DMS 273 treated with DMSO at 0.1 percent for 48 hours (cell line): ENCODE measurements at regions not wholly inside any gene's neighbourhood (a gene's known extent, or its start where the extent isn't known, plus 50 kb on each side); places are given as distances from the start of the nearest gene placed in this dataset.
"Not testable (repeated sequence)": the region's sequence is repeated elsewhere in the genome, so short reads cannot be mapped to it uniquely, and the experiment has no call there.

Experiments
- DNase-seq: peaks from one replicate; lab custom pipeline; 2025; lab: John Stamatoyannopoulos, UW

DNA sequence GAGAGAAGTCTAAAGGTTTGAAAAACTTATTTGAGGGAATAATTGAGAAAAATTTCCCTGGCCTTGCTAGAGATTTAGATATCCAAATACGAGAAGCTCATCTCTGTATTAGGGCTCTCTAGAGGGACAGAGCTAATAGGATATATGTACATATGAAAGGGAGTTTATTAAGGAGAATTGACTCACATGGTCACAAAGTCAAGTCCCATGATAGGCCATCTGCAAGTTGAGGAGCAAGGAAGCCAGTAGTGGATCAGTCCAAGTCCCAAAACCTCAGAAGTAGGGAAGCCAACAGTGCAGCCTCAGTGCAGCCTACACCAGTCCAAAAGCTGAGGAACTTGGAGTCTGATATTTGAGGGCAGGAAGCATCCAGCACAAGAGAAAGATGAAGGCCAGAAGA lies 126.7 kb downstream of the PJA2 start:
- DNase-seq = not testable (repeated sequence)

DNA sequence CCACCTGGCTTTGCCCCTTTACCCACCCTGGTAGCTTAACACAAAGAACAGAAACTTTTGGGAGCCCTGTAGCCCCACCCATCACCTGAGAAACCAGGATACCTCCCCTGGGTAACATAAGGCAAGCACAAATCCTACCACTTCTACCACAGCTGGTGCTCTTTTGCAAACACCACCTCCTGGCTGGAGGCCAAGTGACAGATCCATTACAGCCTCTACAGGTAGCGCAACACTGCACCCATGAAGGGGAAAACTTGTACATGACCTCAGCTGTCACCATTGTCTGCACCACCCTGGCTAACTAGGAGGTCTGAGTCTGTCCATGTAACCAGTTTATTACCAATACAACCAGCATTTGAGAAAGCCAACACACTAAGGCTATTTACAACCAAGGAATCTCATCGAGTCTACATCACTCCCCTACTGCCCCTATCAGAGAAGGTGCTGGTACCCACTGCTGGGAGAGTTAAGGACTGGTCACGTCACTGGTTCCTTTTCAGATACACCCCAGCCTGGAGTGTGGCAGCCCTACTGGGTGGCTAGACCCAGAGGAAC lies 128.6 kb downstream of the PJA2 start:
- DNase-seq = peak; percentile 20

DNA sequence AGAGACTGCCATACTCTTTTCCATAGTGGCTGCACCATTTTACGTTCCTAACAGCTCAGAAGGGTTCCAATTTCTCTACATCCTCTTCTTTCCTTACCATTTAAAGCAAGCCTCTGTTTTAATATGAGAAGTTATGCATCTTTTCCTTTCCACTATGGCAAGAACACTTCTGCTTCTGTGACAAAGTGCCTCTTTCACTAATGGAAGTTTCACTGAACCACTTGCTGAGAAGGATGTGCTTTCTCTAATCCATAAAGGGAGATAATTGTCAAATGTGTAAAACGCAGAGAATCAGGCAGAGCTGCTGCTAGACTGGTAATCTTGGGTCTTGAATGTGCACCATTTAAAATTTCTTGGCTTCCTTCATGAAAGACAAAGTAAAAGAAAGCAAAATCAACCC lies 131.6 kb downstream of the PJA2 start:
- no peak for DNase-seq

DNA sequence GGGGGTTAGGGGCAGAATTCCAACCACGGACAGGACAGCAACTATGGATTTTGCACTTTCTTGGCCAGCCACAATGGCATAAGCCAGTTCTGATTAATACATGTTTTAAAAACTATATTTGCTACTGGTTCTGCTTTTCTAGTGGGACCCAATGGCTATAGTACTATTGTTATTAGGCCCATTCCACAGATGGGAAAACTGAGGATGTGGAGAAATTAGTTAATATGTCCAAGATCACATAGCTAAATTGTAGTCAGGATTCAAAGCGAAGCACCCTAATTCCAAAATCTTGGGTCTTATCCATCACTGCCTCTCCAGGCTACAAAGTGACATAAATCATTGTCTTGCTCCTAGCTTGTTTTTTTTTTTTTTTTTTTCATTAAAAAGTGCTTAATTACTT lies 133.9 kb downstream of the PJA2 start:
- no peak for DNase-seq

DNA sequence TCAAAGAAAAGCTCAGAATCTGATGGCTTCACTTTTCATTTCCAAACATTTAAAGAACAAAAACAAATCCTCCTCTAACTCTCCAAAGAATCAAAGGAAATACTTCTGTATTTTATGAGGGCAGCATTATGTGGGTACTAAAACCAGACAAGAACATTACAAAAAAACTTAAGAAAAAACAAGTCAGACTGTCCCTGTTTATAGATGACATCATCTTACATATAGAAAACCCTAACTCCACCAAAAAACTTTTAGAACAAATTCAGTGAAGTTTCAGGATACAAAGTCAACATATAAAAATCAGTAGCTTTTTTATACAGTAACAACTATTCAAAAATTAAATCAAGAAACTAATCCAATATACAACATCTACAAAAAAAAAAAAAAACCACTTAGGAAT lies 136.2 kb downstream of the PJA2 start:
- DNase-seq = no peak

DNA sequence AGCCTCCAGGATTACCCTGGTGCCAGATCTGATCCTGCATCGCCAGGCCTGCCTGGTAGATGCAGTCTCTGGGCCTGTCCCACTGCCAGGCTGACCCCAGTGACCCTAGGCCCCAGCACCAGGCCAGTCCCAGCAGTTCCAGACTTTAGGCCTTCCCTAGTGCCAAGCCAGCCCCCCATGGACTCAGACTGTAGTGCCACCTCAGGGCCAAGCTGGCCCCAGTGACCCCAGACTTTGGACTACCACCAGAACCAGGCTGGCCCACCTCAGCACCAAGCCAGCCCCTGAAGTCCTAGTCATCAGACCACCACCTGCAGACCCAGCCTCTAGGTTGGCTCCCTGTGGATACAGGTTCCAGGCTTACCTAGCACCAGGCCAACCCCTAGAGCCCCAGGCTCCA lies 142.5 kb downstream of the PJA2 start:
- no peak for DNase-seq

DNA sequence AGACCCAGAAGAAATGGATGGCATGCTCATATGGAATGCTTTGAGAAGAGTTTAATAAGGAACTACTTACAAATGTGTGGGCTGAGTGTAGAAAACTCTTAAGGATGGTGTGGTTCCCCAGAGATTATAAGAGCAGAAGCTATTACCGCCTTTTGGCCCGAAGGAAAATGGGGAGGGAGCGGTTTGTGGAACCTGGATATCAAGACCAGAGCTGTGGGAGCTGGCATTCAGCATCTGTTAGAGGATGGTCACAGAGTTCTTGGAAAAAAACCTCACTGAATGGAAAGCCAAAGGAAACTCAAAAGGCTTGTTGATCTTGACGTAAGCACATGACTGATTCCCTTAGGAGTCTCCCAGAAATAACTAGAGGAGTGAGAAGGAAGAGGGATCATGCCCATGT lies 151.0 kb downstream of the PJA2 start:
- no peak for DNase-seq

DNA sequence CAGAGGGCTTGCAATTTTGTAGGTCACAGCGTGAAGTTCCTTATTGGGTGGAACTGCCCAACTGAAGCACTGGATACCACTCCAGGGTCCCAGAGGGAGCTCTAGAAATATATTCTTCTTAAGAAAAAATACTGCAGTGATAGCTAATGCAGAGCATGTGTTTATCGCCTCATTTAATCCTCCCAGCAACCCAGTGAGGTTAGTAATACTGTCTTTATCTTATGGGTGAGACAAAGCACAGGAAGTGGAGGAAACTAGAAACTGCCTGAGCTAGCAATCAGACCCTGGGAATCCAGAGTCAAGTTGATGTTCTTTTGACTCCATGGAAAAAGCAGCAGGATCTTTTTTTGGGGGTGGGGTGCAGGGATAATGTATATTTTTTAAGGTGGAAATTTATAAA lies 153.3 kb downstream of the PJA2 start:
- no peak for DNase-seq

DNA sequence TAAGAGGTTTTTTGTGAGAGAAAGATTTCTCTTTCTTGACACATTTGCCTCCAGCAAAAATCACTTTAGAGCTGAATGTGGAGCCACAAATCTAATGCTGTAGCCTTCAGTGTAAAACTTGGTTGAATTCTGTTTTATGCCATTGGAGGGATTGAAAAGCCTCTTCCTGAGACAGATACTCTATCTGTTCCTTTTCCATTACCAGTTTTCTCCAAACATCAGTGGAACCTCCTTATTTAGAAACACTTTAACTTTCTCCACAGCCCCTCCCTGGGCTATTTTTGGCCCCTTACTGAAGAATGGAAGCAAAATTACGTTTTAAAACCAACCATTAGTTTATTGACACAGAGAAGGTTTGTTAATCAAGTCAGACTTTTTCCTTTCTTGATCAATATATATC lies 155.3 kb downstream of the PJA2 start:
- no peak for DNase-seq

DNA sequence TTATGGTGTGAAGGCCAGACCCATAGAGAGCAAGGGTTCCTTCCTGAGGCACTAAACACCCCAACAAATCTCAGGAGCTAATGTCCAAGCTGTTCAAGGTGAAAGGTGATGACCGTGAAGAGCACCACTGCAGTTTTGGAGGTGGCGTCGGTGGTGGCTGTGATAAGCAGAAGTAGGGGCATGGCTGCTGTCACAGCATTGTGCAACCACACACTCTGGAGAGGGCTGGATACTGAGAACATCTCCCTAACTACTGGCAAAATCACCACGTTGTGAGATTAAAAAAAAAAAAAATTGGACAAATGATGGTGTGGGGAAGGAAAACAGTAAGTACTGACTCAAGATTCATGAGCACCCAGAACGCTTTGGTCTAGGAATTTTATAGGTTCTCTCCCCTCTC lies 156.5 kb downstream of the PJA2 start:
- DNase-seq = no peak

DNA sequence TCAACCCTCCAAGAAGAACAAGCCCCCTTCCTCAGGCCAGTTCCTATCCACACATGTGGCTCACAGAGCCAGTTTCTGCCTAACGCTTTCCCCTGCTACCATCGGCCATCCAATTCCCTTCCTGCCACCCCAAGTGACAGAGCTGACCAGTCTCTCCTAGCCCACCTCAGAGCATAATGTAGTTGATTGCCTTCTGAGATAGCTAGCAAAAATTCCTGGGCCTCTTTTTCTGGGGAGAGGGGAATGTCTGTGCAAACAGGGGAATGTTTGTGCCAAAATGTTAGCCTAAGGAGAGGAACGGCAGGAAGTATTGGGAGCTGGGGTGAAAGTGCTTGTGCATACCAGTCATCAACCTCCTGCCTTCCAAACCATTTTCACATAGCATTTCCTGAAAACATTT lies 157.0 kb downstream of the PJA2 start:
- no peak for DNase-seq

DNA sequence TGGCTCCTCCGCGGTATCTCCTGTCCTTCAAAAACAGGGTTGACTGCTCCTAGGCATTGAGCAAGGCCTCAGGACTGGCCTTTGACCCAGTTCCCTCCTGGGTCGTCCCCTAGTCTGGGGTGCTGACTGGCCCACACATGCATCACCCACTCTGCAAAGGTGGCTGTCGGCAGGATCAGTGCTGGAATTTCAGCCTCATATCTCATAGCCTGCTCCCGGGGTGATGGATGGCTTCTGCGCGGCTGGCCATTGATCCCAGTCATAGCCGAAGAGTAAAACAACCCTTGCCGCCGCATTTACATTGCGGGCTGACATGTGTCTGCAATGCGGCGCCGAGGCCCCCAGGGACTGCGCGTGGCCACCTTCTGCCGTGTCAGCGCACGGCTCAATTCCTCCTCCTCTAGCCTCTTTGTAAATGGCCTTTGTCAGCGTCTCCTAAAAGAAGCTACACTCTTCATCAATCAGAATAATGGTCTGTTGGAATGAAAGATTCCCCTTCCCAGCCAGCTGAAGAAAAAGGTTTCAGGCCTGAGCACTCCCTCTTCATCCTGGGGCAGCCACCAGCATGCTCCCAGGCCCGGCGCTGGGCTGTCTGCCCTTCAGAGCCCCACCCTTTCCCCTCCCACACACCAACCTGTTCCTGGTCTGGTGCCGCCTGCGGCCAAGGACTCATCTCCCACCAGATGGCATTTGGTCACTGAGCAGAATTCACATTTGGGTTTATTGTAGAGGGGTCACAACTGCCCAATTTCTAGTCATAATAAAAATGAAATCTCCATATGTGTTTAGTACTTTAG lies 159.0 kb downstream of the PJA2 start:
- DNase-seq = no peak

DNA sequence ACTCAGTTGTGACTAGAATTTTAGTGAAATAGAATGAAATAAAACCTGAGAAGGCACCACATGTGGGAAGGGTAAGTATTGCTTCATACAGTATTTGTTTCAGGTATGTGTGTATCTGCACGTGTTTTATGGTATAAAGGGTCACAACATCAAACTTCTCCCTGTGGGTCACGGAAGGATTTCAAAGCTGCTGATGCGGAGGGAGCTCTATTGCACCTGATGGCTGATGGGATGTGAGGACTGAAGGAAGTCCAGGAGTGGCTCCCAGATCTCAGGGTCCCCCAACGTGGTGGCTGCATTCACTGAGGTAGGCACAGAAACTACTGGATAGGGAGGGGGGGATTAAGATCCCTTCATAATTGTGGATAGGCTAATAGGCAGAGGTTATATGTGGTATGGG lies 159.7 kb downstream of the PJA2 start:
- no peak for DNase-seq

DNA sequence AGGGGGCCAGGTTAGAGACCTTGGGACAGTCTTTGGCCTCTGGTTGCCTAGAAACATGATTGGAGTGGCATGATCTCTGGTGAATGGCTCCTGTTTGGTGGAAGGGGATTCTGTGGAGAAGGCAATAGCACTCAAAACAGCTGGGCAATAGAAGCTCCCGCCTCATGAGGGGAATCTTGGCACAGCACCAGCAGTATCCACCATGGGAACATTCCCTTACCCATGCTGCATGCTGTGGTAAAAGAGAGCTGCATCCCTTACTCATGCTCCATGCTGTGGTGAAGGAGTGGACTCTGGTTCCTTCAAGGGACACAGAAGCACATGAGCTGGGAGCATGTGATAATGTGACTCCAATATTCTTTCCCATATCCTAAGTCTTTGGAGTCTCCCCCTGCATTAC lies 160.6 kb downstream of the PJA2 start:
- no peak for DNase-seq

DNA sequence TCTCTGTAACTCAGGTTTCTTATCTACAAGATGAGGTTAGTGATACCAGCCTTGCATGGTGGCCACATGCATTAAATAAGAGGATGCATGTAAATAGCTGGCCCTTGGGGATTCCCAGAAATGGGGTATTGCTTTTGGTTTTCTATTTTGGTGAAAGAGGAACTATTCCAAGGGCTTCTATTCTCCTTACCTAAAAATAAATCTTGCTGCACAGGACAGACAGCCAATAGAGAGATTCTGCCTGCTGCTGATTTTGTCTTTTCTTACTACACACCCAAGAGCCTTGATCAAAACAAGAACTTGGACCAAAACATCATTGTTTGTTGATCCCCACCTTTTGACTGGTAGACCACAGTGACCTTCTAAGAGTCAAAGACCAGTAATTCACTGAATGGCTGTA lies 161.8 kb downstream of the PJA2 start:
- no peak for DNase-seq

DNA sequence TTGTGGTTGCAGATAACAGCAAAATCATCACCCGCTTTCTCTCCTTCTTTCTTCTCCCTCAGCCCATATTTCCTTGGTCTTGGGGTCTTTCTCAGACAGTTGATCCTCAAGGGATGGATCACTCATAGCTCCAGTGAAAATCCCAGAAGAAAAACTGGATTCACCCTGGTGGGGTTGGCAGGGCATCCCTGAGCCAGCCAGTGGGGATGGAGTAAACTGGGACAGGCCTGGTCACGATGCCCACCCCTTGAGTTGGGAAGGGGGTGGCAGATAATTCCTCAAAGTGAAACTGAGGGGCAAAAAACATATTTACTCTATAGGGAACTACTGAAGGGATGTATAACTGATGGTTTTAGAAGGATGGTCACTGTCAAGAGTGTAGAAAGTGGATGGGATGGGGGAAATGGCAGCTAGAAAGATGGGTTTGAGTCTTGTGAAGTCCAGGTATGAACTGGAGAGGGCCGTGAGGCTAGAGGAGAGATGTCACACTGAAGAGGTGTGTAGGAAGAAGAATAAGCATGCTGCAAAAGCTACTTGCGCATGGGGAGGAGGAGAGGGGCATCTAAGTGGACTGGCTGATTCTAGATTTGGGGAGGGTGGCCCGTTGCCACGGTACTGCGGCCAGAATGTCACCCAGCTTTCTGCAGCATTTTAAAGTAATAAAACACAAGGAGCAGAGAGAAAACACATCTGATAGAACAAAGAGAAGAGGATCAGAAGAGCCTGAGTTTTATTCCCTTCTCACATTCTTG lies 162.8 kb downstream of the PJA2 start:
- no peak for DNase-seq
